Activated CD8-positive, alpha-beta memory T cell treated with anti-CD3 and anti-CD28 coated beads, Interleukin-2, amount 10 ng/mL, durations not matched to agents 7 days and 5 days (primary cell): ENCODE measurements at regions not wholly inside any gene's neighbourhood (a gene's known extent, or its start where the extent isn't known, plus 50 kb on each side); places are given as distances from the start of the nearest gene placed in this dataset.

Experiments
- ATAC-seq: fragments of 150-1000 bp; cut with Tn5 transposase; one replicate; pipeline ENCODE4 v1.10.0; 2021; ENCODE audit warnings: moderate library complexity
- CTCF ChIA-PET: fragments of 350-600 bp; sonication (Branson Sonifier 250); formaldehyde crosslinking; loops from one replicate; lab custom pipeline; 2021; ENCODE audit warnings: antibody characterized with exemption; lab: Charles Lee
- DNase-seq: peaks from one replicate; pipeline ENCODE4 v3.0.0-alpha.2; 2020
- H3K27ac Mint-ChIP-seq: one replicate; pipeline ENCODE4 v1.8.0; 2021; ENCODE audit warnings: mild to moderate bottlenecking, mixed read lengths
- H3K27me3 Mint-ChIP-seq: one replicate; pipeline ENCODE4 v1.8.0; 2021; ENCODE audit warnings: mixed read lengths
- H3K36me3 Mint-ChIP-seq: one replicate; pipeline ENCODE4 v1.8.0; 2021; ENCODE audit warnings: mild to moderate bottlenecking, mixed read lengths
- H3K4me1 Mint-ChIP-seq: one replicate; pipeline ENCODE4 v1.8.0; 2021; ENCODE audit warnings: mixed read lengths
- H3K4me3 Mint-ChIP-seq: one replicate; pipeline ENCODE4 v1.8.0; 2021; ENCODE audit warnings: mild to moderate bottlenecking, moderate library complexity, mixed read lengths
- H3K9me3 Mint-ChIP-seq: one replicate; pipeline ENCODE4 v1.8.0; 2022; ENCODE audit warnings: low read depth, mixed read lengths

- Mint-ChIP-seq H3K27ac (no peak overlapping the region), H3K36me3 (no peaks in the 10 kb centered on the region), H3K4me1 (no peaks in the 10 kb centered on the region), H3K27me3 (peaks cover 2% of the 10 kb centered on the region), H3K4me3 (no peak overlapping the region), H3K9me3 (no peaks in the 10 kb centered on the region)
- CTCF ChIA-PET: no interaction called here
- DNase-seq (no peak), ATAC-seq (no peak)
Observed at GRCh38 chr1:37265786-37266667, 208.4 kb upstream of the ZC3H12A start.

DNA sequence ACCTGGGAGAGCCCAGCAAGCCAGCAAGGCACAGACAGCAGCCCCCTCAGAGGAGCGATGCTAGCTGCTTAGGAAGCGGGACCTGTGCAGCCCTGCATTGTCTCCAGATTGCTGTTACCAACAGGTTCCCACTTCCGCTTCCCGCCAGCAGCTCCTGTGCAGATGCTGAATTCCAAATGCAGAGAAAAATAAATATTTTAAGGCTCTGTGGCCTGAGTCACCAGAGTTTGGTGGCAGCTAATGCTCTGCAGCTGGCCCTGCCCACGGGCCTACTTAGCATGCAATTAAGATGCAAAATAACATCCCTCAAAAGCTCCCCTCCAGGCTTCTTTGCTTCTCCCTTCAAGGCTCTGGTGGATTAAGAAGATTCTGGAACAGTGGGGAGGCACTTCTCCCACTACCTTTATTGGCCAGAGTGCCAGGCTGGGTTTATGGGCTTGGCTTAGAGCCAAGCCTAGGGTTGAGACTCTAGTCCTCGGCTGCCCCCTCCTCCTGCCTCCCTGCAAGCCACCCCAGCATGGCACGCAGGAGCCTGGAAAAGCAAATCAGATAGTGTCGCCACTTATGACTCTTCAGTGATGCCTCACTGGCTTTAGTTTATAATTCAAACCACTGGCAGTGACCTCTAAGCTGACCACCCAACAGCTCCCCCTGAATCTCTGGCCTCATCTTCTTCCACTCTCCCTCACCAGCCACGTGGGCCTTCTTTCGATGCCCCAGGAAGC is 207.1 kb upstream of the ZC3H12A start:
- Mint-ChIP-seq H3K27ac (no peak overlapping the region), H3K9me3 (no peaks in the 10 kb centered on the region), H3K27me3 (peaks cover 2% of the 10 kb centered on the region), H3K4me3 (no peak overlapping the region), H3K4me1 (no peaks in the 10 kb centered on the region), H3K36me3 (no peaks in the 10 kb centered on the region)
- DNase-seq (no peak), ATAC-seq (no peak)
- CTCF ChIA-PET: no interaction called here

- Mint-ChIP-seq H3K9me3 (no peaks in the 10 kb centered on the region), H3K36me3 (no peaks in the 10 kb centered on the region), H3K27me3 (peaks cover 2% of the 10 kb centered on the region), H3K27ac (no peak overlapping the region), H3K4me1 (no peaks in the 10 kb centered on the region), H3K4me3 (no peak overlapping the region)
- DNase-seq: no peak
- ATAC-seq: no peak
- CTCF ChIA-PET: no interaction called here
Observed at GRCh38 chr1:37270639-37271038, 203.7 kb upstream of the ZC3H12A start.

GRCh38 chr1:37272626-37273025 is 201.8 kb upstream of the ZC3H12A start:
- CTCF ChIA-PET: no interaction called here
- H3K4me1 Mint-ChIP-seq: no peaks in the 10 kb centered on the region
- ATAC-seq: no peak
- H3K9me3 Mint-ChIP-seq: no peaks in the 10 kb centered on the region
- peaks cover 2% of the 10 kb centered on the region for H3K27me3 Mint-ChIP-seq
- DNase-seq: no peak
- no peaks in the 10 kb centered on the region for H3K36me3 Mint-ChIP-seq
- H3K4me3 Mint-ChIP-seq: no peak overlapping the region
- H3K27ac Mint-ChIP-seq: no peak overlapping the region

DNA sequence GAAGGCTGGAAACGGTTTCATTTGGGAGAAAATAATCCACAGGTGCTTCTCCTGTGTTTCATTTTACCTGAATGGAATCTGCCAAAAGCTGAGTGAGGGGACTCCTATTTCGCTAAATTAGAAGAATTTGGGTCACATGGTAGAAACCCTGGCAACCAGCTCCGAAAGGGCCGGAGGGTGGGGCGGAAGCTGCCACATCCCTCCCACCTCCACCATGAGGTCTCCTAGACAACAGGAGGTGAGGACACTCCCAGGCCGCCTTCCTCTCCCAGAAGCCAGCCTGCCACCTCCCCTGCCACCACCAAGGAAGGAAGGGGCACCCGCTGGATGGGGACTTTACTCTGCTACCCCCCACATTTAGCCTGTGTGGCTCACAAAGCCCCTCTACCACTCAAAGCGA is 199.9 kb upstream of the ZC3H12A start:
- ATAC-seq (no peak), DNase-seq (no peak)
- H3K27ac Mint-ChIP-seq: no peak overlapping the region
- no peaks in the 10 kb centered on the region for H3K4me1 Mint-ChIP-seq
- H3K9me3 Mint-ChIP-seq: no peaks in the 10 kb centered on the region
- H3K36me3 Mint-ChIP-seq: no peaks in the 10 kb centered on the region
- no peak overlapping the region for H3K4me3 Mint-ChIP-seq
- H3K27me3 Mint-ChIP-seq: peaks cover 5% of the 10 kb centered on the region
- CTCF ChIA-PET: interaction anchor here (1.3 kb wide), 1 partner anchor 699 kb away, joined by 3 read pairs; no protein-coding TSS in a partner anchor

GRCh38 chr1:37274938-37275631 is 199.3 kb upstream of the ZC3H12A start:
- CTCF ChIA-PET: interaction anchor here (1.3 kb wide), 1 partner anchor 699 kb away, joined by 3 read pairs; no protein-coding TSS in a partner anchor
- H3K27ac Mint-ChIP-seq: no peak overlapping the region

GRCh38 chr1:37277366-37277765 is 197.0 kb upstream of the ZC3H12A start:
- no peak for DNase-seq
- CTCF ChIA-PET: no interaction called here
- Mint-ChIP-seq H3K4me1 (no peaks in the 10 kb centered on the region), H3K9me3 (no peaks in the 10 kb centered on the region), H3K27me3 (peaks cover 13% of the 10 kb centered on the region), H3K36me3 (no peaks in the 10 kb centered on the region), H3K27ac (no peak overlapping the region), H3K4me3 (no peak overlapping the region)
- no peak for ATAC-seq

More at GRCh38 chr1:37274938-37275631, 199.3 kb upstream of the ZC3H12A start:
- no peak for ATAC-seq
- Mint-ChIP-seq H3K4me1 (no peaks in the 10 kb centered on the region), H3K27me3 (peaks cover 9% of the 10 kb centered on the region), H3K4me3 (no peak overlapping the region), H3K36me3 (no peaks in the 10 kb centered on the region), H3K9me3 (no peaks in the 10 kb centered on the region)
- no peak for DNase-seq

DNA sequence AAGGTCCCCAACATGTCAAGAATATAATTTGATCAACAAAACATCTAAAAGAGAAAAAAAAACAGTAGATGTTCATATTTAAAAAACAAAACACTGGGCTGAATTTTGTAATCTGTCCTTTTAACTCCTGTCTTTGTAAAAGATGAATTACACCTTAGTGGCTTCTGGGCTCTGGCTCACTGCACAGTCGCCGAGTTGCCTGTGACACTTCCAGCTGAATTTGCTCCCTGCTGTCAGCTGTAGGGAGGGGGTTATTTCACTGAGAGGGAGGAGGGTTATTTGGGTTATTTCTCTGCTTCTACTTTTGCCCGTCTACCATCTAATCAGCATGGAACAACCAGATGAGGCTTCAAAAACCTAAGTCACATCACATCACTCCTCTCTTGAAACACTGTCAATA is 193.0 kb upstream of the ZC3H12A start:
- DNase-seq (no peak), ATAC-seq (no peak)
- Mint-ChIP-seq H3K4me3 (no peak overlapping the region), H3K4me1 (no peaks in the 10 kb centered on the region), H3K27me3 (peaks cover 13% of the 10 kb centered on the region), H3K36me3 (no peaks in the 10 kb centered on the region), H3K9me3 (no peaks in the 10 kb centered on the region), H3K27ac (no peak overlapping the region)
- CTCF ChIA-PET: interaction anchor here (0.5 kb wide), 1 partner anchor 890 kb away, joined by 3 read pairs; no protein-coding TSS in a partner anchor

DNA sequence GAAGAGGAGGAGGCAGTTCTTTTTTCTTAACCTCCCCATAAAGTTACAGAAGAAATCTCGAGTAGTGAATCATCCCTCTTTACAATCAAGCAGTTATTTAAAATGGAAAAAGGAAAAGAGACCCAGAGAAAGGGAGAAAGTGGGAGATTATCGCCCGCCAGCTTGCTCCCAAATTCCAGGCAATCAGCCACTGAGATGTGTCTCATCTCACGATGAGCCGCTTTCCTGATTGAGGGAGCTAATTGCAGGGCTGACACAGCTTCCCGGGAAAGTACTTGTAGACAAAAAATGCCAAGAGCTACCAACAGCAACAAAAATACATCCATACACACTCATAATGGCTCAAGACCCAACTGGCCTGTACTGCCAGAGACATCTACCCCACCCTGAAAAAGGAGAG is 191.6 kb upstream of the ZC3H12A start:
- CTCF ChIA-PET: no interaction called here
- DNase-seq (no peak), ATAC-seq (no peak)
- Mint-ChIP-seq H3K27ac (no peak overlapping the region), H3K36me3 (no peaks in the 10 kb centered on the region), H3K27me3 (peaks cover 13% of the 10 kb centered on the region), H3K4me3 (no peak overlapping the region), H3K9me3 (no peaks in the 10 kb centered on the region), H3K4me1 (no peaks in the 10 kb centered on the region)

GRCh38 chr1:37284053-37284452 is 190.3 kb upstream of the ZC3H12A start:
- peaks cover 10% of the 10 kb centered on the region for H3K27me3 Mint-ChIP-seq
- CTCF ChIA-PET: no interaction called here
- ATAC-seq: no peak
- H3K27ac Mint-ChIP-seq: no peak overlapping the region
- no peak overlapping the region for H3K4me3 Mint-ChIP-seq
- no peaks in the 10 kb centered on the region for H3K9me3 Mint-ChIP-seq
- H3K36me3 Mint-ChIP-seq: no peaks in the 10 kb centered on the region
- DNase-seq: no peak
- H3K4me1 Mint-ChIP-seq: no peaks in the 10 kb centered on the region

DNA sequence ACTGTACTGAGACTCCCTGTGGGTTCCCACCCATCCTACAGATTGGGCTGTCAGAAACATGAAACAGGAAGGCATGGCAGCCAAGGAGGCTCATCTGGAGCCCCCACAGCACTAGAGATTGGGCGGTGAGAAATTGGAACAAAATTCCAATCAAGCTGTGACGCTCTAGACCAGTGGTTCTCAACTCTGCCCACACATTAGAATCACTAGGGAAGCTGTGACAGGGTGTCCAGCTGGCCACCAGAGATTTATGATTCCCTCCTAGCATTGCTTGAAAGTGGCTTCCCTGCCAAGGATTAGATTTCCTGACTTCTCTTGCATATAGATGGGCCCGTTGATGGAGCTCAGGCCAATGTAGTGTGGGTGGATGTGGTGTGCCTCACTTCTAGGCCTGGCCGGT is 187.5 kb upstream of the ZC3H12A start:
- Mint-ChIP-seq H3K4me1 (no peaks in the 10 kb centered on the region), H3K9me3 (no peaks in the 10 kb centered on the region), H3K4me3 (no peak overlapping the region), H3K27me3 (no peaks in the 10 kb centered on the region), H3K36me3 (no peaks in the 10 kb centered on the region), H3K27ac (no peak overlapping the region)
- CTCF ChIA-PET: no interaction called here
- ATAC-seq (no peak), DNase-seq (no peak)

GRCh38 chr1:37288900-37289299 is 185.5 kb upstream of the ZC3H12A start:
- H3K36me3 Mint-ChIP-seq: no peaks in the 10 kb centered on the region
- no peaks in the 10 kb centered on the region for H3K9me3 Mint-ChIP-seq
- H3K4me3 Mint-ChIP-seq: no peak overlapping the region
- DNase-seq (no peak), ATAC-seq (no peak)
- H3K4me1 Mint-ChIP-seq: no peaks in the 10 kb centered on the region
- CTCF ChIA-PET: no interaction called here
- no peaks in the 10 kb centered on the region for H3K27me3 Mint-ChIP-seq
- H3K27ac Mint-ChIP-seq: no peak overlapping the region

GRCh38 chr1:37290718-37291117 is 183.7 kb upstream of the ZC3H12A start:
- H3K4me3 Mint-ChIP-seq: no peak overlapping the region
- no peak overlapping the region for H3K27ac Mint-ChIP-seq
- no peaks in the 10 kb centered on the region for H3K36me3 Mint-ChIP-seq
- DNase-seq (no peak), ATAC-seq (no peak)
- no peaks in the 10 kb centered on the region for H3K4me1 Mint-ChIP-seq
- peaks cover 3% of the 10 kb centered on the region for H3K27me3 Mint-ChIP-seq
- no peaks in the 10 kb centered on the region for H3K9me3 Mint-ChIP-seq
- CTCF ChIA-PET: no interaction called here
